ENCODE measurements at regions not wholly inside any gene's neighbourhood (a gene's known extent, or its start where the extent isn't known, plus 50 kb on each side); places are given as distances from the start of the nearest gene placed in this dataset.

- no peak overlapping the region for H3K4me3 ChIP-seq (ENCODE audit: low read depth in 2 of 2, low read length in 1 of 2)
- no peak for DNase-seq
- TF ChIP-seq JUND (IDR thresholded peaks at IDR 0.05) = no peak
- no peak for TF ChIP-seq PBX3 (IDR thresholded peaks at IDR 0.05)
- TF ChIP-seq EP300 (IDR thresholded peaks at IDR 0.05; ENCODE audit: borderline replicate concordance in 1 of 2, low read depth in 1 of 2, low read length in 1 of 2) = no peak
- no peak for TF ChIP-seq RFX5 (IDR thresholded peaks at IDR 0.05; ENCODE audit: low read length)
- no peak for TF ChIP-seq REST (IDR thresholded peaks at IDR 0.05; ENCODE audit: low read depth, low read length)
- TF ChIP-seq SMC3 (IDR thresholded peaks at IDR 0.05; ENCODE audit: low read depth, low read length) = no peak
- TF ChIP-seq RAD21 (IDR thresholded peaks at IDR 0.05; ENCODE audit: low read length) = no peak
- no peak for TF ChIP-seq TEAD4 (IDR thresholded peaks at IDR 0.05; ENCODE audit: borderline replicate concordance, insufficient read depth)
- no peak overlapping the region for H2AFZ ChIP-seq (ENCODE audit: low read depth)
- H3K36me3 ChIP-seq (replicated peaks in 1 of 2; ENCODE audit: control insufficient read depth in 1 of 2, insufficient read depth in 2 of 2, low read length in 1 of 2) = no peaks in the 10 kb centered on the region
- 94% methylated on average over 20 of the region's 23 CpGs for WGBS (ENCODE audit: low lambda C conversion rate)
- H3F3A ChIP-seq (replicated peaks; ENCODE audit: insufficient read depth) = no peaks in the 10 kb centered on the region
- no peak overlapping the region for H3K9ac ChIP-seq
- CTCF ChIA-PET = no interaction called here
- no peaks in the 10 kb centered on the region for H4K20me1 ChIP-seq (ENCODE audit: insufficient read depth)
- POLR2A ChIA-PET = no interaction called here
- H3K9me3 ChIP-seq = no peaks in the 10 kb centered on the region
- H3K9me2 ChIP-seq = no peaks in the 10 kb centered on the region
- peaks cover 0 to 12% of the 10 kb centered on the region in 2 experiments; a peak in 1 of 4 replicates for H3K4me1 ChIP-seq (ENCODE audit: control insufficient read depth in 1 of 2, insufficient read depth in 2 of 2, low read depth in 1 of 2, low read length in 1 of 2)
- H3K27ac ChIP-seq (ENCODE audit: low read depth in 2 of 2, low read length in 1 of 2) = no peak overlapping the region
- H3K27me3 ChIP-seq (ENCODE audit: insufficient read depth) = no peaks in the 10 kb centered on the region
- no peak overlapping the region for H3K4me2 ChIP-seq
- no peaks in the 10 kb centered on the region for H3K79me2 ChIP-seq (ENCODE audit: insufficient read depth)
Observed at GRCh38 chr1:234917495-234918180, 211.0 kb downstream of the TOMM20 start.

GRCh38 chr1:234916840-234917239 is 211.8 kb downstream of the TOMM20 start:
- H3K4me1 ChIP-seq (ENCODE audit: control insufficient read depth in 1 of 2, insufficient read depth in 2 of 2, low read depth in 1 of 2, low read length in 1 of 2) = peaks cover 0 to 12% of the 10 kb centered on the region in 2 experiments; a peak in 1 of 4 replicates
- no peak overlapping the region for H2AFZ ChIP-seq (ENCODE audit: low read depth)
- H3K36me3 ChIP-seq (replicated peaks in 1 of 2; ENCODE audit: control insufficient read depth in 1 of 2, insufficient read depth in 2 of 2, low read length in 1 of 2) = no peaks in the 10 kb centered on the region
- 97% methylated on average over 4 of the region's 4 CpGs for WGBS (ENCODE audit: low lambda C conversion rate)
- no peak for DNase-seq
- H3K27ac ChIP-seq (ENCODE audit: low read depth in 2 of 2, low read length in 1 of 2) = no peak overlapping the region
- H3K27me3 ChIP-seq (ENCODE audit: insufficient read depth) = no peaks in the 10 kb centered on the region
- H3K9me2 ChIP-seq = no peaks in the 10 kb centered on the region
- ChIA-PET CTCF (no interaction called here), POLR2A (no interaction called here)
- H3K79me2 ChIP-seq (ENCODE audit: insufficient read depth) = no peaks in the 10 kb centered on the region
- no peak overlapping the region for H3K9ac ChIP-seq
- H3F3A ChIP-seq (replicated peaks; ENCODE audit: insufficient read depth) = no peaks in the 10 kb centered on the region
- H3K9me3 ChIP-seq = no peaks in the 10 kb centered on the region
- no peak overlapping the region for H3K4me2 ChIP-seq
- H3K4me3 ChIP-seq (ENCODE audit: low read depth in 2 of 2, low read length in 1 of 2) = no peak overlapping the region
- no peaks in the 10 kb centered on the region for H4K20me1 ChIP-seq (ENCODE audit: insufficient read depth)
- no peak for TF ChIP-seq USF2 (IDR thresholded peaks at IDR 0.05; ENCODE audit: borderline replicate concordance, low read depth, low read length)
- no peak for TF ChIP-seq YY1 (IDR thresholded peaks at IDR 0.05; ENCODE audit: low read depth)
- no peak for TF ChIP-seq JUND (IDR thresholded peaks at IDR 0.05)
- no peak for TF ChIP-seq FOSL2 (IDR thresholded peaks at IDR 0.05; ENCODE audit: borderline replicate concordance, low read depth)
- no peak for TF ChIP-seq MEF2A (IDR thresholded peaks at IDR 0.05; ENCODE audit: borderline replicate concordance, low read depth)
- TF ChIP-seq CHD2 (IDR thresholded peaks at IDR 0.05; ENCODE audit: low read length, partially characterized antibody) = no peak
- TF ChIP-seq ELF1 (IDR thresholded peaks at IDR 0.05) = no peak
- no peak for TF ChIP-seq ZBTB33 (IDR thresholded peaks at IDR 0.05; ENCODE audit: borderline replicate concordance, low read depth)
- TF ChIP-seq GATA2 (CRISPR knock-in tag; IDR thresholded peaks at IDR 0.05) = no peak
- no peak for TF ChIP-seq NFIC (IDR thresholded peaks at IDR 0.05; ENCODE audit: borderline replicate concordance)
- TF ChIP-seq RXRA (IDR thresholded peaks at IDR 0.05; ENCODE audit: borderline replicate concordance, low read depth) = no peak
- no peak for TF ChIP-seq EZH2phosphoT487 (IDR thresholded peaks at IDR 0.05; ENCODE audit: borderline replicate concordance, low read depth)
- TF ChIP-seq NRF1 (IDR thresholded peaks at IDR 0.05; ENCODE audit: low read depth, low read length) = no peak
- TF ChIP-seq RCOR1 (IDR thresholded peaks at IDR 0.05; ENCODE audit: low read length) = no peak
- TF ChIP-seq EP300 (IDR thresholded peaks at IDR 0.05; ENCODE audit: borderline replicate concordance in 1 of 2, low read depth in 1 of 2, low read length in 1 of 2) = no peak
- TF ChIP-seq POLR2AphosphoS5 (IDR thresholded peaks at IDR 0.05; ENCODE audit: low read depth, low read length) = no peak

Data from SK-N-SH (cell line).